Epithelial cell of esophagus (primary cell): ENCODE measurements at regions not wholly inside any gene's neighbourhood (a gene's known extent, or its start where the extent isn't known, plus 50 kb on each side); places are given as distances from the start of the nearest gene placed in this dataset.
"Not testable (repeated sequence)": the region's sequence is repeated elsewhere in the genome, so short reads cannot be mapped to it uniquely, and the experiment has no call there.

ENCODE experiments used
- DNase-seq: peaks from one replicate; pipeline ENCODE4 v3.0.0; 2010; ENCODE audit warnings: low read depth
- H3K4me3 ChIP-seq: 2 replicates; pipeline ENCODE4 v1.5.1; 2011; ENCODE audit warnings: mild to moderate bottlenecking, low read length, control low read depth
- CTCF ChIP-seq: IDR thresholded peaks from 2 replicates; pipeline ENCODE4 v1.5.1; 2011; ENCODE audit warnings: low read depth, mild to moderate bottlenecking, low read length, control low read depth, inconsistent platforms; ENCODE audit not compliant: insufficient read depth; ENCODE audit errors: missing control alignments

- TF ChIP-seq CTCF = no peak
- no peak overlapping the region for H3K4me3 ChIP-seq
- DNase-seq = no peak
These were observed 80.8 kb upstream of the PAX2 start for GRCh38 chr10:100664316-100665149.

GRCh38 chr10:100666634-100667033, 78.7 kb upstream of the PAX2 start:
- DNase-seq, H3K4me3 ChIP-seq: not testable (repeated sequence)

- TF ChIP-seq CTCF = no peak
- no peak overlapping the region for H3K4me3 ChIP-seq
- DNase-seq = no peak
These were observed 75.8 kb upstream of the PAX2 start for GRCh38 chr10:100669616-100670015.

GRCh38 chr10:100670368-100670767, 75.0 kb upstream of the PAX2 start:
- no peak for TF ChIP-seq CTCF
- DNase-seq = no peak
- H3K4me3 ChIP-seq = no peak overlapping the region

GRCh38 chr10:100670828-100671479, 74.4 kb upstream of the PAX2 start:
- no peak for TF ChIP-seq CTCF
- no peak for DNase-seq
- no peak overlapping the region for H3K4me3 ChIP-seq

GRCh38 chr10:100672199-100672598, 73.2 kb upstream of the PAX2 start:
- no peak for DNase-seq
- no peak for TF ChIP-seq CTCF
- no peak overlapping the region for H3K4me3 ChIP-seq

GRCh38 chr10:100677290-100677945, 68.0 kb upstream of the PAX2 start:
- no peak overlapping the region for H3K4me3 ChIP-seq
- no peak for DNase-seq
- no peak for TF ChIP-seq CTCF
